ENCODE measurements at regions not wholly inside any gene's neighbourhood (a gene's known extent, or its start where the extent isn't known, plus 50 kb on each side); places are given as distances from the start of the nearest gene placed in this dataset.

DNA sequence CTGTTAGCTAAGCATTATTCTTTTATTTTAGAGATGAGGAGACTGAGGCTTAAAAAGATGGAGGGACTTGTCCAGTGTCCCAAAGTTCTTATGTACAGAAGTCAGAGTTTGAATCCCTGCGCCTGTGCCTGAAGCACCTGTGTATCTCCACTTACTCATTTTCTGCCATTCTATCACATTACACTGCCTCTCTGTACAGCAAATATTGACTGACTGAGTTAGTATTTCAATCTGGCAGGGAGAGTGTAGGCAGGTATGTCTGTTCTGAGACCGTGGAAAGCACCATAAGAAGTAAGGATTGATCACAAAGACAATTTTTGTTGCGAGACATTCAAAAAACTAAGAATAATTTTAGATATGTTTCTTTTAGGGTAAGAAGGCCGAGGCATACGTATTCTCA, 162.7 kb downstream of the KITLG start:
- Mint-ChIP-seq H3K4me1 (ENCODE audit: low read depth) (no peaks in the 10 kb centered on the region), H3K4me3 (no peak overlapping the region), H3K9me3 (no peaks in the 10 kb centered on the region), H3K27me3 (no peaks in the 10 kb centered on the region), H3K36me3 (ENCODE audit: low read depth) (no peaks in the 10 kb centered on the region), H3K27ac (no peak overlapping the region)
- no peak for ATAC-seq
- no peak for TF ChIP-seq CTCF (IDR thresholded peaks at IDR 0.05)
- POLR2A ChIA-PET = no interaction called here
- no peak for DNase-seq
- intact Hi-C loops (cut with micrococcal nuclease) = no loop called here
- CTCF ChIA-PET = no interaction called here

- Mint-ChIP-seq H3K27ac (no peak overlapping the region), H3K4me1 (ENCODE audit: low read depth) (no peaks in the 10 kb centered on the region), H3K27me3 (no peaks in the 10 kb centered on the region), H3K9me3 (no peaks in the 10 kb centered on the region), H3K36me3 (ENCODE audit: low read depth) (no peaks in the 10 kb centered on the region), H3K4me3 (no peak overlapping the region)
- no peak for ATAC-seq
- ChIA-PET CTCF (no interaction called here), POLR2A (no interaction called here)
- TF ChIP-seq CTCF (IDR thresholded peaks at IDR 0.05) = no peak
- intact Hi-C loops (cut with micrococcal nuclease) = no loop called here
- no peak for DNase-seq
Observed at GRCh38 chr12:88418856-88419497, 161.3 kb downstream of the KITLG start.

- no peak for TF ChIP-seq CTCF (IDR thresholded peaks at IDR 0.05)
- DNase-seq (no peak), ATAC-seq (no peak)
- CTCF ChIA-PET = no interaction called here
- Mint-ChIP-seq H3K9me3 (no peaks in the 10 kb centered on the region), H3K36me3 (ENCODE audit: low read depth) (no peaks in the 10 kb centered on the region), H3K4me3 (no peak overlapping the region), H3K27ac (no peak overlapping the region), H3K27me3 (no peaks in the 10 kb centered on the region), H3K4me1 (ENCODE audit: low read depth) (no peaks in the 10 kb centered on the region)
- intact Hi-C loops (cut with micrococcal nuclease) = no loop called here
- POLR2A ChIA-PET = no interaction called here
Observed at GRCh38 chr12:88419794-88420193, 160.5 kb downstream of the KITLG start.

DNA sequence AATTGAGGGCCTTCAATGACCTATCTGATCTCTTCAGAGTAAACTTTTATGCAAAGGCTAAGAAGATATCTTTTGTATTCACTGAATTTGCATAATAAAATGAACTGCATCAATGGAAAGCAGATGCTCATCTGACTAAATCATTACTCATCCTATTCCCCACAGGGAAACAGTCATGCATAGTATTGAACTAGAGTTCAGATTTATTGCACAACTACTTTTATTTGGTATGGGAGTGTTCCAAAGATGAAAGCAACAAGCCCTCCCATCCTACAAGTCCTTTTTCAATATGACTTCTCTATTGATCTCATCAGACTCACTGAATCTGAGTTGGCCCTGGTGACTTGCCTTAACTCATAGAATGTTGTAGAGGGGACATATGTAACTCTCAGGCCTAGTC, 159.8 kb downstream of the KITLG start:
- ChIA-PET POLR2A (no interaction called here), CTCF (no interaction called here)
- intact Hi-C loops (cut with micrococcal nuclease) = no loop called here
- Mint-ChIP-seq H3K27me3 (no peaks in the 10 kb centered on the region), H3K9me3 (no peaks in the 10 kb centered on the region), H3K4me1 (ENCODE audit: low read depth) (no peaks in the 10 kb centered on the region), H3K36me3 (ENCODE audit: low read depth) (no peaks in the 10 kb centered on the region), H3K27ac (no peak overlapping the region), H3K4me3 (no peak overlapping the region)
- no peak for ATAC-seq
- TF ChIP-seq CTCF (IDR thresholded peaks at IDR 0.05) = no peak
- no peak for DNase-seq

DNA sequence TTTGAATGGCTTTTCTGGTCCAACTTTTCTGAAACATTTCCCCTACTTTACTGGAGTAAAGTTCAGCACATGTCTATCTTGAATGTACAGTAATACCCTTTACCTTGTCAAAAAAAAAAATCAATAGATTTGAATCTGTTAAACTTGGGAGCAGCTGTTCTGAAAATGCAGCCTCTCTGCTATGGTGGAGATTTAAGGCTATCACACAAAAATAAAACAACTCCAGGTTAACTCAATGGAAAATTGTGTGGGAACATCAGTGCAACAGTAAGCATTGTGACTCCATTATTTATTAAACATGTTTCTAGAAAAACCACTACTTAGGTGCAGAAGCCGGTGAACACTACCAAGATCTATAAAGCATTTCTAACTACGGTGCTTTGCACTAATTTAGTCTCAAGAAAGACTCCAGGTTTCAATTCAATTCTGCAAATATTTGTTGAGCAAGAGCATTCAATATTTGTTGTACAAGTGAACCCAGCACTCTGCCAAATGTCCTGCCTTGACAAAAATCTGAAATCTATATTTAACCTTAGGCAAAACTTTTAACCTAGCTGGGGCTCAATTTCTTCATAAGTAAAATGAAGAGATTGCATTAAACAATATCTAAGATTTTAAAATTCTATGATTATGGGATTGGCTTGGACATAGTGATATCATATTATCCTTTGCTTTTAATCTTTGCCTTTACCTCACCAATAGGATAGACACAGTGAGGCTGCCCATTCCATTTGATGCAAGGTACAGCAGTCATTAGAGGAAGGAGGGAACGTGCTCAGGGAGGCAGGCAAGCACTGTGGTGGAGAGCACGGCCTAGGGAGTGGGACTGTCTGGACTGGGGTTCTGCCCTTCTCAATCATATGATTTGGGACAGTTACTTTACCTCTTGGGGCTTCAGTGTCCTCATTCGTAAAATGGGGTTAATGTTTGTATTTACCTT, 155.2 kb downstream of the KITLG start:
- Mint-ChIP-seq H3K9me3 (peaks cover 1% of the 10 kb centered on the region), H3K4me3 (no peak overlapping the region), H3K27me3 (no peaks in the 10 kb centered on the region), H3K4me1 (ENCODE audit: low read depth) (no peaks in the 10 kb centered on the region), H3K36me3 (ENCODE audit: low read depth) (no peaks in the 10 kb centered on the region), H3K27ac (no peak overlapping the region)
- ChIA-PET CTCF (no interaction called here), POLR2A (no interaction called here)
- DNase-seq = no peak
- intact Hi-C loops (cut with micrococcal nuclease) = no loop called here
- TF ChIP-seq CTCF (IDR thresholded peaks at IDR 0.05) = no peak
- no peak for ATAC-seq

Data from activated CD8-positive, alpha-beta T cell treated with anti-CD3 and anti-CD28 coated beads for 36 hours (primary cell).